Breast epithelium (tissue), 3 donors: ENCODE measurements at regions not wholly inside any gene's neighbourhood (a gene's known extent, or its start where the extent isn't known, plus 50 kb on each side); places are given as distances from the start of the nearest gene placed in this dataset.

Experiments
- CTCF ChIP-seq, 3 donors: fragments of 450-650 bp; IDR thresholded peaks; one replicate each; pipeline ENCODE4 v1.5.1; 2016 to 2017; ENCODE audit warnings: antibody characterized with exemption in 3 of 3, mild to moderate bottlenecking in 3 of 3, moderate library complexity in 3 of 3
- POLR2AphosphoS5 ChIP-seq, 3 donors: sonication (generic); formaldehyde crosslinking; IDR thresholded peaks; one replicate each; pipeline ENCODE4 v1.6.1; 2017; ENCODE audit warnings: antibody characterized with exemption in 3 of 3

- TF ChIP-seq POLR2AphosphoS5 (IDR thresholded peaks at IDR 0.05): no peak
- TF ChIP-seq CTCF (IDR thresholded peaks at IDR 0.05): no peak
Observed at GRCh38 chr3:86826292-86826691, 164.7 kb downstream of the VGLL3 start.
